Muscle layer of duodenum (tissue), 2 donors: ENCODE measurements at regions not wholly inside any gene's neighbourhood (a gene's known extent, or its start where the extent isn't known, plus 50 kb on each side); places are given as distances from the start of the nearest gene placed in this dataset.

Experiments used
- H3K27ac ChIP-seq: one replicate; pipeline ENCODE4 v1.7.0; 2013; ENCODE audit warnings: mild to moderate bottlenecking, low read length
- H3K27me3 ChIP-seq: one replicate; pipeline ENCODE4 v1.7.0; 2013; ENCODE audit warnings: low read depth, mild to moderate bottlenecking, control low read depth, low read length
- H3K36me3 ChIP-seq, 2 donors: one replicate each; pipeline ENCODE4 v1.7.0; 2013; ENCODE audit warnings: low read length in 2 of 2, control low read depth in 1 of 2, mild to moderate bottlenecking in 1 of 2; ENCODE audit not compliant: insufficient read depth in 2 of 2, control insufficient read depth in 1 of 2
- H3K4me1 ChIP-seq, 2 donors: one replicate each; pipeline ENCODE4 v1.7.0; 2013; ENCODE audit warnings: low read length in 2 of 2, mild to moderate bottlenecking in 2 of 2, control low read depth in 1 of 2, moderate library complexity in 1 of 2; ENCODE audit not compliant: insufficient read depth in 2 of 2, control insufficient read depth in 1 of 2
- H3K4me3 ChIP-seq, 2 donors: one replicate each; pipeline ENCODE4 v1.7.0; 2013; ENCODE audit warnings: low read length in 2 of 2, low read depth in 1 of 2, mild to moderate bottlenecking in 1 of 2
- H3K9me3 ChIP-seq, 2 donors: one replicate each; pipeline ENCODE4 v1.7.0; 2013; ENCODE audit warnings: low read length in 2 of 2, control low read depth in 1 of 2, mild to moderate bottlenecking in 1 of 2; ENCODE audit not compliant: control insufficient read depth in 1 of 2
- donor health status: healthy.

- Histone ChIP-seq H3K36me3 (no peaks in the 10 kb centered on the region), H3K27ac (no peak overlapping the region), H3K9me3 (no peaks in the 10 kb centered on the region), H3K4me3 (no peak overlapping the region), H3K27me3 (no peaks in the 10 kb centered on the region), H3K4me1 (no peaks in the 10 kb centered on the region)
Observed at GRCh38 chr5:143676802-143677201, 135.2 kb upstream of the HMHB1 start.

- Histone ChIP-seq H3K27me3 (no peaks in the 10 kb centered on the region), H3K9me3 (no peaks in the 10 kb centered on the region), H3K4me3 (no peak overlapping the region), H3K27ac (no peak overlapping the region), H3K36me3 (no peaks in the 10 kb centered on the region), H3K4me1 (no peaks in the 10 kb centered on the region)
Observed at GRCh38 chr5:143674469-143674786, 137.5 kb upstream of the HMHB1 start.

GRCh38 chr5:143673676-143674468 lies 138.1 kb upstream of the HMHB1 start:
- Histone ChIP-seq H3K4me3 (no peak overlapping the region), H3K27me3 (no peaks in the 10 kb centered on the region), H3K9me3 (no peaks in the 10 kb centered on the region), H3K4me1 (no peaks in the 10 kb centered on the region), H3K27ac (no peak overlapping the region), H3K36me3 (no peaks in the 10 kb centered on the region)

GRCh38 chr5:143672806-143673205 lies 139.2 kb upstream of the HMHB1 start:
- no peaks in the 10 kb centered on the region for H3K27me3 ChIP-seq
- H3K9me3 ChIP-seq: no peaks in the 10 kb centered on the region
- no peaks in the 10 kb centered on the region for H3K4me1 ChIP-seq
- H3K36me3 ChIP-seq: no peaks in the 10 kb centered on the region
- H3K4me3 ChIP-seq: no peak overlapping the region
- no peak overlapping the region for H3K27ac ChIP-seq

GRCh38 chr5:143671674-143672569 lies 140.0 kb upstream of the HMHB1 start:
- Histone ChIP-seq H3K4me1 (no peaks in the 10 kb centered on the region), H3K27me3 (no peaks in the 10 kb centered on the region), H3K9me3 (no peaks in the 10 kb centered on the region), H3K36me3 (no peaks in the 10 kb centered on the region), H3K27ac (no peak overlapping the region), H3K4me3 (no peak overlapping the region)

GRCh38 chr5:143671021-143671420 lies 140.9 kb upstream of the HMHB1 start:
- H3K27me3 ChIP-seq: no peaks in the 10 kb centered on the region
- no peak overlapping the region for H3K27ac ChIP-seq
- H3K4me1 ChIP-seq: no peaks in the 10 kb centered on the region
- H3K9me3 ChIP-seq: no peaks in the 10 kb centered on the region
- no peak overlapping the region for H3K4me3 ChIP-seq
- H3K36me3 ChIP-seq: no peaks in the 10 kb centered on the region

- no peak overlapping the region for H3K27ac ChIP-seq
- H3K9me3 ChIP-seq: no peaks in the 10 kb centered on the region
- no peak overlapping the region for H3K4me3 ChIP-seq
- no peaks in the 10 kb centered on the region for H3K36me3 ChIP-seq
- H3K4me1 ChIP-seq: no peaks in the 10 kb centered on the region
- no peaks in the 10 kb centered on the region for H3K27me3 ChIP-seq
Observed at GRCh38 chr5:143665866-143666265, 146.1 kb upstream of the HMHB1 start.

GRCh38 chr5:143664623-143665022 lies 147.3 kb upstream of the HMHB1 start:
- Histone ChIP-seq H3K36me3 (no peaks in the 10 kb centered on the region), H3K27ac (no peak overlapping the region)

GRCh38 chr5:143663872-143664271 lies 148.1 kb upstream of the HMHB1 start:
- Histone ChIP-seq H3K27me3 (no peaks in the 10 kb centered on the region), H3K27ac (no peak overlapping the region), H3K4me1 (peaks cover 0 to 4% of the 10 kb centered on the region in 2 donors), H3K4me3 (no peak overlapping the region), H3K36me3 (no peaks in the 10 kb centered on the region), H3K9me3 (no peaks in the 10 kb centered on the region)

More at GRCh38 chr5:143664623-143665022, 147.3 kb upstream of the HMHB1 start:
- H3K4me1 ChIP-seq: no peaks in the 10 kb centered on the region
- no peaks in the 10 kb centered on the region for H3K27me3 ChIP-seq
- no peaks in the 10 kb centered on the region for H3K9me3 ChIP-seq
- no peak overlapping the region for H3K4me3 ChIP-seq

GRCh38 chr5:143662020-143662419 lies 149.9 kb upstream of the HMHB1 start:
- Histone ChIP-seq H3K4me3 (no peak overlapping the region), H3K27ac (no peak overlapping the region), H3K27me3 (no peaks in the 10 kb centered on the region)

GRCh38 chr5:143660625-143661024 lies 151.3 kb upstream of the HMHB1 start:
- H3K36me3 ChIP-seq: no peaks in the 10 kb centered on the region
- H3K4me3 ChIP-seq: no peak overlapping the region
- peaks cover 0 to 4% of the 10 kb centered on the region in 2 donors for H3K4me1 ChIP-seq
- no peak overlapping the region for H3K27ac ChIP-seq
- no peaks in the 10 kb centered on the region for H3K9me3 ChIP-seq
- no peaks in the 10 kb centered on the region for H3K27me3 ChIP-seq

More at GRCh38 chr5:143662020-143662419, 149.9 kb upstream of the HMHB1 start:
- Histone ChIP-seq H3K36me3 (no peaks in the 10 kb centered on the region), H3K9me3 (no peaks in the 10 kb centered on the region), H3K4me1 (peaks cover 0 to 4% of the 10 kb centered on the region in 2 donors)
